NB4 (cell line): ENCODE measurements at regions not wholly inside any gene's neighbourhood (a gene's known extent, or its start where the extent isn't known, plus 50 kb on each side); places are given as distances from the start of the nearest gene placed in this dataset.

Source experiments
- DNase-seq: peaks from one replicate; pipeline ENCODE4 v3.0.0; 2010; ENCODE audit warnings: low read depth
- H3K4me3 ChIP-seq: one replicate; pipeline ENCODE4 v1.5.1; 2011; ENCODE audit warnings: mild to moderate bottlenecking, low read depth, low read length, moderate library complexity
- CTCF ChIP-seq: IDR thresholded peaks from one replicate; pipeline ENCODE4 v1.5.1; 2012; ENCODE audit warnings: low read depth, low read length
- MYC ChIP-seq: IDR thresholded peaks from 2 replicates; pipeline ENCODE4 v1.6.1; 2011; ENCODE audit warnings: low read depth, low read length
- POLR2A ChIP-seq: IDR thresholded peaks from 2 replicates; pipeline ENCODE4 v1.6.1; 2011; ENCODE audit warnings: mild to moderate bottlenecking; ENCODE audit not compliant: insufficient read length; ENCODE audit errors: extremely low read depth
- TF ChIP-seq, protein P1 (sequence below): IDR thresholded peaks from 2 replicates; pipeline ENCODE4 v1.6.1; 2011; ENCODE audit warnings: low read depth, low read length

DNA sequence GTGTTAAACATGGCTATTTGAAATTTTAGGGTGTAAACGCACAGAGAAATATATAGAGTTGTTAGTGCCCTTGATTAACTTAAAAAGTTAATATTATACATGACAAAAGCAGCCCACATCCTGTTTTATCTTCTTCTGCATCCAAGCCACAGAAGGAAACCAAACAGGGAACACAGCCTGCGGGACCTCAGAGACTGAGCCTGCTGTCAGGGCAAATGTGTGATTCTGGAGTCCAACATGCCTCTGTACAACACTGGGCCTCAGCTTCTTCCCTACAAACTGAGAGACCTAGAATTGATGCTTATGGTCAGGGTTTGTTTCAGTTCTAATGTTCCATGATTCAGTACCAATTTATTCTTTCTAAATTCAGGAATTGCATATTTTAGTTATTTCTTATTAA lies 404.7 kb downstream of the FBXO15 start:
- DNase-seq: no peak
- TF ChIP-seq MYC (no peak), POLR2A (no peak), CTCF (no peak)
- TF ChIP-seq, protein P1, sequence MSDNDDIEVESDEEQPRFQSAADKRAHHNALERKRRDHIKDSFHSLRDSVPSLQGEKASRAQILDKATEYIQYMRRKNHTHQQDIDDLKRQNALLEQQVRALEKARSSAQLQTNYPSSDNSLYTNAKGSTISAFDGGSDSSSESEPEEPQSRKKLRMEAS: no peak
- no peak overlapping the region for H3K4me3 ChIP-seq

- no peak for TF ChIP-seq MYC
- no peak for TF ChIP-seq POLR2A
- TF ChIP-seq, protein P1: no peak
- TF ChIP-seq CTCF: no peak
- no peak for DNase-seq
- no peak overlapping the region for H3K4me3 ChIP-seq
Observed at GRCh38 chr18:73741946-73742345, 405.7 kb downstream of the FBXO15 start.

GRCh38 chr18:73739098-73739497 lies 408.5 kb downstream of the FBXO15 start:
- TF ChIP-seq, protein P1: no peak
- TF ChIP-seq MYC: no peak
- DNase-seq: no peak

GRCh38 chr18:73737990-73738389 lies 409.6 kb downstream of the FBXO15 start:
- DNase-seq: no peak
- TF ChIP-seq MYC (no peak), POLR2A (no peak), CTCF (no peak)
- TF ChIP-seq, protein P1: no peak
- H3K4me3 ChIP-seq: no peak overlapping the region

More at GRCh38 chr18:73739098-73739497, 408.5 kb downstream of the FBXO15 start:
- no peak overlapping the region for H3K4me3 ChIP-seq

GRCh38 chr18:73735836-73736235 lies 411.8 kb downstream of the FBXO15 start:
- TF ChIP-seq POLR2A: no peak
- no peak overlapping the region for H3K4me3 ChIP-seq
- DNase-seq: no peak

GRCh38 chr18:73733806-73734314 lies 413.8 kb downstream of the FBXO15 start:
- TF ChIP-seq MYC (no peak), POLR2A (no peak), CTCF (no peak)
- TF ChIP-seq, protein P1: no peak
- DNase-seq: no peak
- no peak overlapping the region for H3K4me3 ChIP-seq

DNA sequence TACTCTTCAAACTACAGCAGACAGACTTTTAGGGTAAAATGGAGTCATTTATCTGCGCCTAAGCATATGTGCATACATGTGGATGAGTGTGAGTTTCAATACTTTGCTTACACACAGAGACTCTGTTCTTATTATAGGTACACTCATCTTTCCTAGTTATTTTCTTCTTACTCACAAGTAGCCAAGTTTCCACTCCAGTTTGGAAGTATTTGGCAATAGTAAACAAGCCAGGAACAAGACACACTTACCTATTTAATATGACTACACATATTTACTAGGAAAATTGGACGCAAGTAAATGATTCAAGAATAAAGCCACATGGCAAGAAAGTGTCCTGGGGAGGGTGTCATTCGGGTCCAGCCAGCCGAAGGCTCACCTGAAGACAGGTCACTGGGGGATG lies 414.3 kb downstream of the FBXO15 start:
- DNase-seq: no peak
- H3K4me3 ChIP-seq: no peak overlapping the region
- TF ChIP-seq, protein P1: no peak
- no peak for TF ChIP-seq POLR2A
- TF ChIP-seq CTCF: no peak
- no peak for TF ChIP-seq MYC
